GM12864 (cell line): ENCODE measurements at regions not wholly inside any gene's neighbourhood (a gene's known extent, or its start where the extent isn't known, plus 50 kb on each side); places are given as distances from the start of the nearest gene placed in this dataset.
"Not testable (repeated sequence)": the region's sequence is repeated elsewhere in the genome, so short reads cannot be mapped to it uniquely, and the experiment has no call there.

Source experiments
- DNase-seq: peaks from one replicate; pipeline ENCODE4 v3.0.0-alpha.2; 2011; ENCODE audit warnings: low read depth
- H3K4me3 ChIP-seq: 2 replicates; pipeline ENCODE4 v1.5.1; 2011; ENCODE audit warnings: mild to moderate bottlenecking, low read depth, low read length, control low read depth
- CTCF ChIP-seq: IDR thresholded peaks from 2 replicates; pipeline ENCODE4 v1.5.1; 2011; ENCODE audit warnings: low read depth, mild to moderate bottlenecking, moderate library complexity, low read length, control low read depth, inconsistent platforms; ENCODE audit errors: missing control alignments

DNA sequence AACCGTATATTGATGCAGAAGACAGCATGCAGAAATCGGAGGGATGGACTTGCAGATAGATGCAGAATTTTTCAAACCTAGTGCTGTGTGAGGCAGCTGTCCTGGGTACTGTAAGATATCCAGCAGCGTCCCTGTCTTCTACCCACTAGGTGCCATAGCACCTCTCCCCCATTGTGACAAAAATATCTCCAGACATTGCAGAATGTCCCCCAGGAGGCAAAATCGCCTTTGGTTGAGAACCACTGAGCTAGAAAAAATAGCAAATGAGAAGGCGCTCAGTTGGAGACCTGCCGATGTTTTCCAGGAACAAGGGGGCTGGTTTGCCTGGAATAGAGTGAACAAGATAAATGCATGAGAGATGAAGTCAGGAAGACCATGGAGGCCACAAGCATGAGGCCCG lies 67.9 kb upstream of the TMEM132D start:
- TF ChIP-seq CTCF = no peak
- DNase-seq = no peak

GRCh38 chr12:129973236-129973961 lies 69.6 kb upstream of the TMEM132D start:
- no peak overlapping the region for H3K4me3 ChIP-seq
- DNase-seq = no peak
- TF ChIP-seq CTCF = no peak

More for the DNA sequence above, 67.9 kb upstream of the TMEM132D start:
- H3K4me3 ChIP-seq = no peak overlapping the region

DNA sequence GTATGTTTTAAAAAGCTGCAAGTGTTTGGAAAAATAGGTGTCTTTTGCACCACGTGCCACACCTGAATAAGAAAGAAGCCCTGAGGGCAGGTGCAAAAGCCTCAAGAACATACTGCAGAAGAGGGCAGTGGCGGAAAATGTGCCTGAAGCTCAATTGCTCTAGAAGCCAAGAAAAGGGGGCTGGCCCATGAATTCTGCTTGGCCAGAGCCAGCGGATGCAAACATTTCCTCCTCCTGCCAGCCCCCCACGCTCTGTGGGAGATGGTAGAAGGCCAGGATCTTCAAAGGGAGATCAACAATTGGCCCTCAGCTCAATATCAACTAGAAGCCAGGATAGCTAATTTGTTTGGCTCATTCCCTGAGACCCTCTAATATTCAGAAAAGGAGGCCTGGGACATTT lies 80.3 kb upstream of the TMEM132D start:
- no peak for TF ChIP-seq CTCF
- no peak overlapping the region for H3K4me3 ChIP-seq
- no peak for DNase-seq

DNA sequence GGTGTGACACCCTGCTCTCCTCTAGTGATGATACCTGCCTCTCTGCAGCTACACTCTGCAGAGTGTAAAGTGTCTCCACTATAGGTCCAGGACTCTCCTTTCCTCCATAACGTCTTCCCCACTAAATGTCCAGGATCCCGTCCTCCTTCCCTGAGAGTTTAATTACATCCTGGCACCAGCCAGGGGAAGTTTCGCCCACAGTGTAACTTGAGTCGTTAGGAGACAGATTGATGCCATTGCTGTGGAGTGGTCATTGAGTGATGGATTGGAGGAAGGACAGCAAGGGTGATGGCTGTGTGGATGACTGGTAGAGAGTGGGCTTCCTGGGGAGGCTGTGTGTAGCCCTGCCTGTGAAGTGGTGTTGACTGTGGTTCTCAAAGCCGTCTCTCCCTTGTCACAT lies 84.0 kb upstream of the TMEM132D start:
- no peak overlapping the region for H3K4me3 ChIP-seq
- no peak for TF ChIP-seq CTCF
- DNase-seq = no peak

DNA sequence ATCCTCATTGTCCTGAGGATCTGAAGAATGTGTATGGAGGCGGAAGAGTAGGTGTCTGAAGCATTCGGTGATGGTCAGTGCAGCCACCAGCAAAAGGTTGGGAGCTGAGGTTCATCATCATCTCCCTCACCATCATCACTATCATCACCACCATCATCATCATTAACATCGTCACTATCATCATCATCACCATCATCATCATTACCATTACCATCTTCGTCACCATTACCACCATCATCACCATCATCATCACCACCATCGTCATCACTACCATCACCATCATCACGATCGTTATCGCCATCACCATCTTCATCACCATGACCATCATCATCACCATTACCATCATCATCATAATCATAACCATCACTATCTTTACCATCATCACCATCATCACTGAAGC lies 90.8 kb upstream of the TMEM132D start:
- no peak for TF ChIP-seq CTCF

DNA sequence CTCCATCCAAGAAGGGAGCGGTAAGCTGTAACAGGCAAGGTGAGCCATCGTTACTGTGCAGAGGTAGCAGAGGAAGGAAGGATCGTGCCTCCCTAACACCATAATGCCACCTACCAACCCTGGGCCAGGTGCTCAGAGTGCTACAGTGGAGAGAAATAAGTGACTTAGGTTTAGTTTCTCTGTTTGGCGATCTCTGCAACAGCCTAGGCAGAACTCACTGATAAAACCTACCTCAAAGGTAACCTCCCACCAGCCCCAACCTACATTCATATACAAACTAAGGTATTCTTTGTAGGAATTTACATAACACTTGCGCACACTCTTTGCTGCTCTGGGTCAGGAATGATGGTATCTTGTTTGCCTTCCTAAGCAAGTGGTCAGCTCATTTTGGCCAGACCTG lies 93.4 kb upstream of the TMEM132D start:
- no peak for TF ChIP-seq CTCF
- no peak for DNase-seq
- no peak overlapping the region for H3K4me3 ChIP-seq

More for the DNA sequence above, 90.8 kb upstream of the TMEM132D start:
- H3K4me3 ChIP-seq = no peak overlapping the region
- no peak for DNase-seq

DNA sequence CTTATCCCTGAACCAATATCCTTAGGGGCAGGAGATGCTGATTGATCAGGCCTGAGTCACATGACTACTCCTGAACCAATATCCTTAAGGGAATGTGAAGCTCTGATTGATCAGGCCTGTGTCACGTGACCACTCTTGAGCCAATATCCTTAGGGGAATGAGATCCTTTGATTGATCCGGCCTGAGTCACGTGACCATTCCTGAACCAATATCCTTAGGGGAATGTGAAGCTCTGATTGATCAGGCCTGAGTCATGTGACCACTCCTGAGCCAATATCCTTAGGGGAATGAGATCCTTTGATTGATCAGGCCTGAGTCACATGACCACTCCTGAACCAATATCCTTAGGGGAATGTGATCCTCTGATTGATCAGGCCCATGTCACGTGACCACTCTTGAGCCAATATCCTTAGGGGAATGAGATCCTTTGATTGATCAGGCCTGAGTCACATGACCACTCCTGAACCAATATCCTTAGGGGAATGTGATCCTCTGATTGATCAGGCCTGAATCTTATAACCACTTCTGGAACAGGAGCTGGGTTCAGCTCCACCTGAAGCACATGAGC lies 100.6 kb upstream of the TMEM132D start:
- not testable (repeated sequence) for DNase-seq, H3K4me3 ChIP-seq
